GM21528 (cell line): ENCODE measurements at regions not wholly inside any gene's neighbourhood (a gene's known extent, or its start where the extent isn't known, plus 50 kb on each side); places are given as distances from the start of the nearest gene placed in this dataset.
"Not testable (repeated sequence)": the region's sequence is repeated elsewhere in the genome, so short reads cannot be mapped to it uniquely, and the experiment has no call there.

ENCODE experiments used
- ATAC-seq: cut with Tn5 transposase; IDR thresholded peaks from one replicate; pipeline ENCODE4 v1.9.1; 2021; ENCODE audit warnings: mild to moderate bottlenecking, moderate library complexity; ENCODE audit not compliant: unreplicated experiment, low FRiP score

DNA sequence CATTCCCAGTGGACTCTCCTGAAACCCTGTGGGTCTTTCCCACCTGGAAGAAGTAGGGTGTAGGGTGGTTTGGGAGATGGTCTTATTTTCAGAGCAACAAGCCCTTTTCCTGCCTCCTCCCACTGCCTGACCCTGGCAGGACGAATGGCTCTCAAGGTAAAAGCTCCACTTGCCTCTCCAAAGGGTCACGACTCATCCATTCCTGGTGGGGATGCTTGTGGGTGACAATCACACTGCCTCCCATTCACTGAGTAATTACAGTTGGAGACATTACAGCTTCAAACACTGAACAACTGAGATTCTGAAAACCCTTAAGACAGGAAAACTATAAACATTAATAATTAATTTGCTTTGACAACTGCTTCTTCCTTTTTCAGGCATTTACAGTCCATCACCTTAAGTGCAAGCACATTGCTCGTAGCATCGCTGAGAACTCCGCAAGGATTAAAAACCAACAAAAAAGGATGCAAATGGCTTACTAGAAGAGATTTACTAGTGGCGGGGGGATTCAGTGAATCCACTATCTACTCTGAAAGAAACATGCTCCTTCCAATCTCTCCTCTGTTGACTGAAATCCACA is 199.6 kb upstream of the IRS2 start:
- ATAC-seq = no peak

DNA sequence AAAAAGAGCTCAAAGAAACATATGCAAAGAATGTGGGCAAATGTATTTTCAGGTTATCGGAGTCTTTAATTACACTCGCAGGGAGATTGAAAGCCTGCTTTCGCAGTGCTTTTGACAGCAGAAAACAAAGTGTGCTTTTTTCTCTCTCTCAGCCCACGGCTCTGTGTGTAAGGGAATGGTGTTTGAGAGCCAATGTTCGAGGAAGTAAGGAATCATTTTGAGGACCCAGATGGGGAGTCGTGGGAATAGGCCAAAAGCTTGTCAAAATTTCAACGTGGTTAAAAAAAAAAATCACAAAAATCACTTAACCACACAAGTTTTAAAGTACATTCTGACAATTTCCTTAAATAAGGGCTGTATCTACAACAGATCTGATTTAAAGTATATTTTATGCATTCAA is 197.1 kb upstream of the IRS2 start:
- no peak for ATAC-seq

DNA sequence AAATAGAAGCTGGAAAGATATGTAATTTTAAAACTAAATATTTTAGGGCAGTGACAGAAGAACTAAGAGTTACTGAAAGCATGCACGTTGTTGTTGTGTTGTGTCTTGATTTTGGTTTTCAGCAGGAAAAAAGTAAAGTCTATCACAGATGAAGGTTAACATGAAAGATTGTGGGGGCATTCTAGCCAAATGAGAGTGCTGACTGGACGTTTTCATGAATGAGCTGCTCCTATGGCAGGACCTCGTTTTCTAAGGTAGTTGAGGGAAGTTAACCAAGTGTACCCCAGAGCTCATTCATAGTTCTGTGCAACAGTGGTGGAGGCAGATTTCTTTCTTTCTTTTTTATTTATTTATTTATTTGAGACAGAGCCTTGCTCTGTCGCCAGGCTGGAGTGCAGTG is 194.6 kb upstream of the IRS2 start:
- ATAC-seq = no peak

DNA sequence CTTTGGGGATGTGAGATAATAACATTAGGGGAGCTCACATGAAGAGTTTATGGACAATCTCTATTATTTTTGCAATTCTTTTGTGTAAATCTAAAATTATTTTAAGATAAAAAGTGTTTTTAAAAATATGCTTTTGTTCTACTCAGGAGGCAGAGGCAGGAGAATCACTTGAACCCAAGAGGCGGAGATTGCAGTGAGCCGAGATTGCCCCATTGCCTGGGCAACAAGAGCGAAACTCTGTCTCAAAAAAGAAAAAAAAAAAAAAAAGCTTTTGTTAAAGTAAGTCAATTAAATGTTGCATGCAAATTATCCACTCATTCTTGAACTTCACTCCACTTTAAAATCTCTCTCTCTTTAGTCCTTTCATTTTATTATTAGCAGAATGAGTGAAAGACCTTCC is 193.3 kb upstream of the IRS2 start:
- not testable (repeated sequence) for ATAC-seq

DNA sequence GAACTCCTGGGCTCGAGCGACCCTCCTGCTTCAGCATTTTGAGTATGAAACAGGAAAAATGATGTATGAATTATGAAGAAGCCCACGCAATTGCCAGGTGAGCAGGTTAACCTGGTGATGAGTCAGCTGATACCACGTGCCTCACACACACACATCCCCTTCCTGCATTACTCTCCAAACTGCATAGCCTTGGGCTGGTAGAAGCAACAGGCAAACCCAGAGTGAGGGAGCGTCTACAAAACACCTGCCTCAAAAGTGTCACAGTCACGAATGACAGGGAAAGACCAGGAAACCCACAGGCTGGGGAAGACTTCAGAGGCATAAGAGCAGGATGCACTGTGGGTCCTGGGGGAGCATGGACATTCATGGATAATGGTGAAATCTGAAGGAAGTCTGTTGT is 192.8 kb upstream of the IRS2 start:
- ATAC-seq = no peak

DNA sequence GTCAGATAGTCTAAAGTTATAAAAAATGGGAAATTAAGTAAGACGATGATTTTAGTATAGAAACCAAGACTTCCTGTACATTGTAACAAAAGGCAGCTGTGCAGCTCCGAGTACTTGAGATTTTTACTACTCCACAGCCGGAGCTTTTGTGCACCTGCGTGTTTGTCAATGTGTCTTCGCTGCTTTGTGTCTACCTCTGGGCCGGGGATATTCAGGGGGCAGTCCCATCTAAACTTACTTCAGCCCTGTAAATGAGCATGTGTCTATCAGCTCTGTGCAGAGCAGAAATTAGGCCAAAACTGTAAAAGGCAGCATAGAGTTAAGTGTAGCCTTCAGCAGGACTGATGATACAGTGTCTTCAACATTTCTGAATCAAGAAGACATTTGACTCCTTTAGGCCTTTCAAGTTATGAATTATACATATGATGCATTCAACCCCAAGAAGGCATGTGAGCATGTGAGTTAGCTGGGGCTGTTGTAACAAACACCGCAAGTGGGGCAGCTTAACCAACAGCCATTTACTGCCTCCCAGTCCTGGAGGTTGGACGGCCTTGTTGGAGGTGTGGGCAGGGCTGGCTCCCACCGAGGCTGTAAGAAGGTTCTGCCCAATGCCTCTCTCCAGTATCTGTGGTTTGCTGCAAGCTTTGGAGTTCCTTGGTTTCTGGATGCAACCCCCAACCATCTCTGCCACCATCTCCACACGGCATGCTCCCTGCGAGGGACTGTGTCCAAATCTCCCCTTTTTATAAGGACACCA is 191.0 kb upstream of the IRS2 start:
- ATAC-seq = no peak

DNA sequence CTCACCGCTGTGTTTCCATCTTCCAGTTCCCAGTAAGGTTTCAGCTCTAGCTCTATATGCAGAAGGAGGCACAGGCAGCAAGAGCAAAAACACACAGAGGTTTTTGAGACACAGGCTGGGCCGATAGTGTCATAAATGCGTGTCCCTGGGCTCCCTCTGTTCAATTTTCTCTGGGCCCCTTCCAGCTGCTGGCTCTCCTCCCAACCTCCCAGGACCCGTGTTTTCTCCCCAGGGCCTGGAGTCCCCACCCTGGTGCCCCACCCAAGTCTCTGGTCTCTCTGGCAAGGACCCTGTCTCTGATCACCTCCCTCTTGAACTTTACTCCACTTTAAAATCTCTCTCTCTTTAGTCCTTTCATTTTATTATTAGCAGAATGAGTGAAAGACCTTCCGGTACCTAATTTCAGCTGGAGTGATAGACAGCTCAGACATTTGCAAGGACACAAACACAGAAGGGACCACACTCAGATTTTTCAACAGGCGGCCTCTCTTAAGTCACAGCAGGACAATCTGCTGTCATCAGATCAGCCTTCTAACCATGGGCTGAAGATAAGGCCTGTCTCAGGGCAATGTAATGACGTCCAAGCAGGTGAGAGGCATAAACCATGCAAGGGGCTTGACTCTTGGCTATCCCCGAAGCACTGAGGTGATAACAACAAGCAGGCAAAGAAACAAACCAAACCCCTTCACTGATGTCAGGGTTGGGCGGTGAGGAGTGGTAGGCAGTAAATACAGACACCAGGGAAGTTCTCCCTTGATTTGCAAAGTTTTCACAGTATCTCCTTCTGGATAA is 190.0 kb upstream of the IRS2 start:
- ATAC-seq = no peak

DNA sequence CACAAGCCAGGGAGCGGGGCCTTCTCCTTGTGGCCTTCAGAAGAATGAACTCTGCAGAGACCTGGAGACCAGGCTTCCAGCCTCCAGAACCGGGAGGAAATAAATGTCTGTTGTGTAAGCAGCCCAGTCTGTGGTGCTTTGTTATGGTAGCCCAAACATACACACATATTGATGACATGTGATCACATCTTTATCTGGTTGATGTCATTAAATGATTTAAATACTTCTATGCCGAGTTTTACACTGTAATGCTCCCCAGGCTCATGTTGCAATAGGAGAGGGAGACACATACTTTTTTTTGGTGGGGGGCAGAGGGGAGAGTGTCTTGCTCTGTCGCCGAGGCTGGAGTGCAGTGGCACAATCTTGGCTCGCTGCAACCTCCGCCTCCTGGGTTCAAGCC is 188.0 kb upstream of the IRS2 start:
- ATAC-seq = no peak

DNA sequence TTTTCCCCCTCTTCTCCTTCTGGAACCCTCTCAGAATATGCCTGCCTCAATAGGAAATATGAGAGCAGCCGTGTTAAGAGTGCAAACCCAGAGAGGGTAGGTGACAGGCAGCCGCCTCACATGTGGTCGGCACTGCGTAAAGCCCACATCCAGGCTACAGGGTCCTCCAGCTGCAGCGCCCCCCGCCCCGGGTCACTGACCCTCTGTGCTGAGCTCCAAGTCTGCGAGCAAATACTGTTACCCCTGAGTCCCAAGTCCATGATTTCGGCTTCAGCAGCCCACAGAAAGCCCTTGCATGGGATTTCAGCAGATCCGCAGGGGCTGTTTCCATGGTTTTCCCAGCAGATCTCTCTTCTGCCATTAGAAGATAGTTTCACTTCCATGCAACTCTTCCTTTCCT is 186.9 kb upstream of the IRS2 start:
- no peak for ATAC-seq

DNA sequence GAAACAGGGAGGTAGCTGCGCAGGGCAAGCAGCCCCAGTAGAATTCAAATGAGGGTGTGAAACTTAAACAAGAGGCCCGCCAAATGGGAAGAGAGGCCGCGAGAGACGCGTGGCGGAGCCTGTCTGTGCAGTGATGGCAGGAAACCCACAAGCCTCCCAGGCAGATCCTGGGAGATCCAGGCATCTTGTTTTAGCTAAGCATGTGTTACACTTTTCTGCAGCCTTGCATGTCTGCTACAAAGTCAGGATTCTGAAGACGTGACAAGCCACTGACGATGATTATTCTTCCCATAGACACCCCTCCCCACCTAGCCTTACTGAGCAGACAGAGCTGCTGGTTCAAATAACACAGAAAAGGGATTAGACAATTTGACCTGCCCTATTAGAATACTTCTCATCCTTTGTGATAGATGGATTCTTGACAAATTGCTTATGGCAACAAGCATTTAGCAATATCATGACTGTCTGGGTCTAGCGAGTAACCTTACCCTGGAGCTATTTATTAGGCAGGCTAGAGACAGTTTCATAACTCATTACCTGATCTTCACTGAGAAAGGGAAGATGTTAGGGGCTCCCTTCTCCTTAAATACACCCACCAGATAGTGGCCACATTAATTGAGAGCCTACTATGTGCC is 185.2 kb upstream of the IRS2 start:
- no peak for ATAC-seq

DNA sequence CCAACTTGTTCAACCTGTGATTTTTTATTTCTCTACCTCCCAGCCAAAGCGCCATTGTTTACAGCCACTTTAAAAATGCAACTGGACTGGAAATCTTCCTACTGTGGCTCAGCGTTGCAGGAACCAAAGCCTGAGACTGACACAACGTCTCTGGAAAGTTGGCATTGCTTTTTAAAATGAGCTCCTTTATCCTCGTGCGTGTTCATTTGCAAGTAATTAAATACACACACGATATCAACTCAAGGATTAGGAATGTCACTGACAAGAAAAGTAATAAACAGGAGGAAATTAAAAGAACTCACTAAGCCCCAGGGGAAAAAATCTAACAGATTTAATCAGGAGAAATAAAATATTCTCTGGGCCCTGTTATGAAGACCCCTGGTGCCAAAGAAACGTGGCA is 184.6 kb upstream of the IRS2 start:
- no peak for ATAC-seq

DNA sequence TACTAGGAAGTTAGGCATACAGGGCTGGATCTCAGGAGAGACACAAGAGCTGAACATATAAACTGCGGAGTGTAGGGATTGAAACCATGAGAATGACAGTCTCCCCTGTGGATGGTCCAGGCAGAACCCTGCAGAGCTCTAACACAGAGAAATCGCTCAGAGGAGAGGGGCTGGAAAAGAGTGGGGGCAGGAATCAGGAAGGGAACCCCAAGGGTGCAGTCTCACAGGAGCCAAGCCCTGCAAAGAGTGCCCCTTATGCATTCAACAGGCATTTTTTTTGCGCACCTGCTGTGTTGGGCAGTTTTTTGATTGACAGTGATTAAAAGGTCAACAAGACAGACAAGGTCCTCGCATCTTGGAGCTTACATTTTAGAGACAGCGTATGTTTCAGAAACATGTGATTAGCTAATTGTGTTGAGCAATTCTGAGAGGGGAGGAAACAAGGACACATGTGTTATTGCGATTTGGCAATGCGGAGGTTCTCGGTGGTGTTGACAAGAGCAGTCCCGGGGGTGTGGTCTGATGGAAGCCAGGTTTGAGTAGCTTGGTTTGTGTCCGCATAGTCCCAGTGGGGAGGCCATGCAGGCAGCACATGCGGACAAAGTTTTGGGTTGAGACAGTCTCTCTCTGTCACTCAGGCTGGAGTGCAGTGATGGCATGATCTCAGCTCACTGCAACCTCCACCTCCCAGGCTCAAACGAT is 182.6 kb upstream of the IRS2 start:
- ATAC-seq = no peak

DNA sequence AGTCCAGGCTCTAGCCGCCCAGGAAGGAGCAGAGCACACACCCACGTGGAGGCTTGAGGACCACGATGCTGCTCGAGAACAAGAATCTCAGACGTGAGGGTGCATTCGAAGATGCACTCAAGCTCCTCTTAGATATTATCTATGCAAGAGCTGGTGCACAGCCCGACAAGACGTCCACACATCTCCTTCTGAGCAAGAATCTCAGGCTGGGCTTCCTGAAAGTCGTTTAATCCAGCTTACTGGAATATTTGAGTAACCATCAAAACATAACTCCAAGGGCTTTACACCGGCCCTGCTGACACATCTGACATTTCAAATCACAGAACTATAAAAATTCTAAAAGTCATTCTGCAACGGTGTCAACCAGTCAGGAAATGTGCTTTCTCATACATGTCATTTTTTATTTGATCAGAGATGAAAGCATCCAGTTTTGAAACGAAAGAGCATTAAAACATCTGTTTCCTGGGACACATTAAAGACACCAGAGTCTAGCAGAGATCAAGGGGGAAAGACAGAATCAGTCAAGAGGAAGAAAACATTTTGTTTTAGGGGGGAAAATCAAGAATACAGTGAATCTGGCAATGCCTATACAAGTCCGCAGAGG is 177.7 kb upstream of the IRS2 start:
- ATAC-seq = no peak

DNA sequence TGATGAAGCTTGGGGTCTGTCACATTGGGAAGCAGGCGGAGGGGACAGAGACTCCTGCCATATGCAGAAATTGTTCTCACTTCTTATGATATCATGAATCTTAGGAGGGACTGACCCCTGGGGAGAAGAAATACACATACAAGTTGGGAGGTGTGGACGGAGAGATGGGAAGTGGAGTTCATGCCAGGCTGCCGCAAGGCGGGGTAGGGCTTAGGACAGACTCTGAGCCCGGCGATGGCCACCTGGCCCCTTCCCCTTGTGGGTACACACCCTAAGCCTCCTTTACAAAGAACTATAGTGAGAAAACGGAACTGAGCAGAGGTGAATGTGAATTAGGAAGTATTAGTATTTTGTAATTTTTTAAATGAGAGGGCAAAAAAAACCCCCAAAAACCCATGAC is 177.0 kb upstream of the IRS2 start:
- ATAC-seq = no peak

DNA sequence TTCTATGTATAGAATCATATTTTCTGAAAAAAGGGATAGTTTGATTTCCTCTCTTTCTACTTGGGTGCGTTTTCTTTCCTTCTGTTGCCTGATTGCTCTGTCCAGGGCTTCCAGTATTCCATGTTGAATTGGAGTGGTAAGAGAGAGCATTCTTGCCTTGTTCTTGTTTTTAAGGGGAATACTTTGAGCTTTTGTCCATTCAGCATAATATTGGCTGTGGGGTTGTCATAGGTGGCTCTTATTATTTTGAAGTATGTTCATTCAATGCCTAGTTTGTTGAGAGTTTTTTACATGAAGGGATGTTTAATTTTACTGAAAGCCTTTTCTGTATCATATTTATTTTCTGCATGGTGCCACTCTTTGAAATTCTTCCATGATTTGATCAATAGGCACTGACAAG is 173.5 kb upstream of the IRS2 start:
- ATAC-seq = no peak

DNA sequence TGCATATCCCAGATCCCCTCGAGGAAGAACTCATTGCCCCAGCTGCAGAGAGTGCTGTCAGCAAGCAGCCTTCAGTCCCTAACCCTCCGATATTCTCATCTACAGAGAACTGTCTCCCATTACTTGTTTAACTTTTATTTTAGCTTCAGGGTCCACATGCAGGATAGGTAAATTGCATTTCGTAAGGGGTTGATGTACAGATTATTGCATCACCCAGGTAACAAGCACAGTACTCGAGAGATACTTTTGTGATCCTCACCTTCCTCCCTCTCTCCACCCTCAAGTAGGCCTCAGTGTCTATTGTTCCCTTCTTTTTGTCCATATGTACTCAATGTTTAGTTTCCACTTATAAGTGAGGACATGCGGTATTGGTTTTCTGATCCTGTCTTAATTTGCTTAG is 171.5 kb upstream of the IRS2 start:
- no peak for ATAC-seq

DNA sequence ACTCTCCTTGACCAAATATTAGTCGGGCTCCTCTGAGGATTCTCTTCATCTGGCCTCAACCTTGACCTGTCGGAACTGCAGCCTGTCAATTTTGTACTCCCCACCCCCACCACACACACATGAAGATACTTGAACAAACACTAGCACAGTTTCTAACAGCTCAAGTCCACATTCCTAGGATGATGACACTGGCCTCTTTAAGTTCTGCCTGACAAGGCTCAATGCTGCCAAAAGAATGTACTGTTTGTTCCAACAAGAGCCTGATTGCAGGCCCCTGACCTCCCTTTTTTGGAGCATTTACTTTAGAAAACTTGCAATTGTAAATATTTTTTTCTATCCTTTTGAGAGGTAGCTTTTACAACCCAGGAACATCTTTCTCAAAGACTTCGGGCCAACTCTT is 169.2 kb upstream of the IRS2 start:
- no peak for ATAC-seq

DNA sequence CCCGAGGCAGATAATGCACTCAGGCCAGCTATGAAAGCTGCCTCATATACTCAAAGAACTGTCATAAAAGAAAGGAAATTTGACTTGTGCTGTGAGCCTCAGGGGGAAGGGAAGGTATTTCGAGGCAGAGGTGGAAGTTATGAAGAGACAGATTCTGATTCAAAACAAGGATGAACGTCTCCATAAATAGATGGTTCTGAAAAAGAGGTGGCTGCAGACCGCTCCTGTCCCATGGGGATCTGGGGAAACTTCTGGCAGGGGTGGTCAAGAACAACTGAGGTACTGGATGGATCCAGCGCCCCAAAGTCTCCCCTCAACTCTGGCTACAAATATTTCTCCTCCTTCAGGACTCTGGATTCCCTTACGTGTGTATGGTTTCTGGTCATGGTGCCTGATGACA is 168.1 kb upstream of the IRS2 start:
- ATAC-seq = no peak

DNA sequence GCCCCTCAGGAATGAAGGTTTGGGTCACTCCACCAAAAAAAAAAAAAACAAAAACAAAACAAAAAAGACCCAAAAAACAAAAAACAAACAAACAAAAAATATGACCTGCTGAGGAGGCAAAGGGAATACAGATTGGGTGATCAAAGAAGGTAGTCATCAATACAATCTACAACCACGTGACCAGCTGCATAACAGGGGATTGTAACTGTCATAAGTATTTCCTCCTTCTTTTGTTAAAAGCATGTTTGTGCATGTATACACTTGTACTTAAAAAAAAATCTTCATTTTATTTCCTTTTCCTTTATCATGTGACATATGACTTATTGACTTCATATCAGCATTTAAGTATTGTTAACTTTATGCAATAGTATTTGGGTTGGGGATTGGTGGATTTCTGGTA is 165.1 kb upstream of the IRS2 start:
- ATAC-seq = no peak

DNA sequence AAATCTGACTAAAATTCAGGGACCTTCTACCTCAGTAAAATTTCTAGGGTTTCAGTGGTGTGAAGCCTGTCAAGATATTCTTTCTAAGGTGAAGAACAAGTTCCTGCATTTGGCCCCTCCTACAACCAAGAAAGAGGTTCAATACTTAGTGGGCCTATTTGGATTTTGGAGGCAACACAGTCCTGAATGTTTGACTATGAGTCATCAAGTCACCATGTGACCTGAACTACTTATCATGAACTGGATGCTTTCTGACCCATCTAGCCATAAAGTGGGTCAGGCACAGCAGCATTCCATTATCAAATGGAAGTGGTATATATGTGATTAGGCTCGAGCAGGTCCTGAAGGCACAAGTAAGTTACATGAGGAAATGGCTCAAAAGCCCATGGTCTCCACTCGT is 163.0 kb upstream of the IRS2 start:
- no peak for ATAC-seq
